Ishikawa (cell line): ENCODE measurements at regions not wholly inside any gene's neighbourhood (a gene's known extent, or its start where the extent isn't known, plus 50 kb on each side); places are given as distances from the start of the nearest gene placed in this dataset.

Experiments
- CEBPB ChIP-seq: IDR thresholded peaks from 2 replicates; pipeline ENCODE4 v1.6.1; 2012
- CREB1 ChIP-seq: IDR thresholded peaks from 2 replicates; pipeline ENCODE4 v1.6.1; 2012; ENCODE audit warnings: low read depth
- EP300 ChIP-seq: IDR thresholded peaks from 2 replicates; pipeline ENCODE4 v1.6.1; 2012; ENCODE audit warnings: borderline replicate concordance
- FOXM1 ChIP-seq: IDR thresholded peaks from 2 replicates; pipeline ENCODE4 v1.6.1; 2012; ENCODE audit warnings: low read depth, borderline replicate concordance
- MAX ChIP-seq: IDR thresholded peaks from 2 replicates; pipeline ENCODE4 v1.6.1; 2012
- NFIC ChIP-seq: IDR thresholded peaks from 2 replicates; pipeline ENCODE4 v1.6.1; 2012
- RAD21 ChIP-seq: IDR thresholded peaks from 2 replicates; pipeline ENCODE4 v1.6.1; 2012; ENCODE audit warnings: low read depth
- TAF1 ChIP-seq: IDR thresholded peaks from 2 replicates; pipeline ENCODE4 v1.6.1; 2012; ENCODE audit warnings: low read depth, mild to moderate bottlenecking
- TCF12 ChIP-seq: IDR thresholded peaks from 2 replicates; pipeline ENCODE4 v1.6.1; 2012; ENCODE audit warnings: low read depth
- USF1 ChIP-seq: IDR thresholded peaks from 2 replicates; pipeline ENCODE4 v1.6.1; 2012
- YY1 ChIP-seq: IDR thresholded peaks from 2 replicates; pipeline ENCODE4 v1.6.1; 2012; ENCODE audit warnings: low read depth
- ZBTB7A ChIP-seq: IDR thresholded peaks from 2 replicates; pipeline ENCODE4 v1.6.1; 2012; ENCODE audit warnings: low read depth
- TF ChIP-seq, protein P1 (sequence below): IDR thresholded peaks from 2 replicates; pipeline ENCODE4 v1.6.1; 2012; ENCODE audit warnings: low read depth, mild to moderate bottlenecking

GRCh38 chr2:142778289-142778688 lies 99.2 kb upstream of the KYNU start:
- TF ChIP-seq EP300 = no peak
- no peak for TF ChIP-seq FOXM1
- TF ChIP-seq YY1 = no peak
- TF ChIP-seq MAX = no peak
- TF ChIP-seq, protein P1, sequence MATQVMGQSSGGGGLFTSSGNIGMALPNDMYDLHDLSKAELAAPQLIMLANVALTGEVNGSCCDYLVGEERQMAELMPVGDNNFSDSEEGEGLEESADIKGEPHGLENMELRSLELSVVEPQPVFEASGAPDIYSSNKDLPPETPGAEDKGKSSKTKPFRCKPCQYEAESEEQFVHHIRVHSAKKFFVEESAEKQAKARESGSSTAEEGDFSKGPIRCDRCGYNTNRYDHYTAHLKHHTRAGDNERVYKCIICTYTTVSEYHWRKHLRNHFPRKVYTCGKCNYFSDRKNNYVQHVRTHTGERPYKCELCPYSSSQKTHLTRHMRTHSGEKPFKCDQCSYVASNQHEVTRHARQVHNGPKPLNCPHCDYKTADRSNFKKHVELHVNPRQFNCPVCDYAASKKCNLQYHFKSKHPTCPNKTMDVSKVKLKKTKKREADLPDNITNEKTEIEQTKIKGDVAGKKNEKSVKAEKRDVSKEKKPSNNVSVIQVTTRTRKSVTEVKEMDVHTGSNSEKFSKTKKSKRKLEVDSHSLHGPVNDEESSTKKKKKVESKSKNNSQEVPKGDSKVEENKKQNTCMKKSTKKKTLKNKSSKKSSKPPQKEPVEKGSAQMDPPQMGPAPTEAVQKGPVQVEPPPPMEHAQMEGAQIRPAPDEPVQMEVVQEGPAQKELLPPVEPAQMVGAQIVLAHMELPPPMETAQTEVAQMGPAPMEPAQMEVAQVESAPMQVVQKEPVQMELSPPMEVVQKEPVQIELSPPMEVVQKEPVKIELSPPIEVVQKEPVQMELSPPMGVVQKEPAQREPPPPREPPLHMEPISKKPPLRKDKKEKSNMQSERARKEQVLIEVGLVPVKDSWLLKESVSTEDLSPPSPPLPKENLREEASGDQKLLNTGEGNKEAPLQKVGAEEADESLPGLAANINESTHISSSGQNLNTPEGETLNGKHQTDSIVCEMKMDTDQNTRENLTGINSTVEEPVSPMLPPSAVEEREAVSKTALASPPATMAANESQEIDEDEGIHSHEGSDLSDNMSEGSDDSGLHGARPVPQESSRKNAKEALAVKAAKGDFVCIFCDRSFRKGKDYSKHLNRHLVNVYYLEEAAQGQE = no peak
- no peak for TF ChIP-seq TAF1
- TF ChIP-seq USF1 = no peak
- no peak for TF ChIP-seq CEBPB
- no peak for TF ChIP-seq RAD21
- TF ChIP-seq CREB1 = no peak
- no peak for TF ChIP-seq ZBTB7A
- no peak for TF ChIP-seq NFIC
- no peak for TF ChIP-seq TCF12
